ENCODE measurements at regions not wholly inside any gene's neighbourhood (a gene's known extent, or its start where the extent isn't known, plus 50 kb on each side); places are given as distances from the start of the nearest gene placed in this dataset.
"Not testable (repeated sequence)": the region's sequence is repeated elsewhere in the genome, so short reads cannot be mapped to it uniquely, and the experiment has no call there.

GRCh38 chr2:40700231-40700954 lies 248.5 kb upstream of the SLC8A1 start:
- TF ChIP-seq, protein P1, sequence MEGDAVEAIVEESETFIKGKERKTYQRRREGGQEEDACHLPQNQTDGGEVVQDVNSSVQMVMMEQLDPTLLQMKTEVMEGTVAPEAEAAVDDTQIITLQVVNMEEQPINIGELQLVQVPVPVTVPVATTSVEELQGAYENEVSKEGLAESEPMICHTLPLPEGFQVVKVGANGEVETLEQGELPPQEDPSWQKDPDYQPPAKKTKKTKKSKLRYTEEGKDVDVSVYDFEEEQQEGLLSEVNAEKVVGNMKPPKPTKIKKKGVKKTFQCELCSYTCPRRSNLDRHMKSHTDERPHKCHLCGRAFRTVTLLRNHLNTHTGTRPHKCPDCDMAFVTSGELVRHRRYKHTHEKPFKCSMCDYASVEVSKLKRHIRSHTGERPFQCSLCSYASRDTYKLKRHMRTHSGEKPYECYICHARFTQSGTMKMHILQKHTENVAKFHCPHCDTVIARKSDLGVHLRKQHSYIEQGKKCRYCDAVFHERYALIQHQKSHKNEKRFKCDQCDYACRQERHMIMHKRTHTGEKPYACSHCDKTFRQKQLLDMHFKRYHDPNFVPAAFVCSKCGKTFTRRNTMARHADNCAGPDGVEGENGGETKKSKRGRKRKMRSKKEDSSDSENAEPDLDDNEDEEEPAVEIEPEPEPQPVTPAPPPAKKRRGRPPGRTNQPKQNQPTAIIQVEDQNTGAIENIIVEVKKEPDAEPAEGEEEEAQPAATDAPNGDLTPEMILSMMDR (conservative IDR thresholded peaks at IDR 0.05; ENCODE audit: control insufficient read depth, insufficient read depth, low read depth, low read length), result no peak
- DNase-seq (ENCODE audit: low read depth), result no peak
- H3K4me3 ChIP-seq (ENCODE audit: control insufficient read depth, low read depth, low read length), result no peak overlapping the region

DNA sequence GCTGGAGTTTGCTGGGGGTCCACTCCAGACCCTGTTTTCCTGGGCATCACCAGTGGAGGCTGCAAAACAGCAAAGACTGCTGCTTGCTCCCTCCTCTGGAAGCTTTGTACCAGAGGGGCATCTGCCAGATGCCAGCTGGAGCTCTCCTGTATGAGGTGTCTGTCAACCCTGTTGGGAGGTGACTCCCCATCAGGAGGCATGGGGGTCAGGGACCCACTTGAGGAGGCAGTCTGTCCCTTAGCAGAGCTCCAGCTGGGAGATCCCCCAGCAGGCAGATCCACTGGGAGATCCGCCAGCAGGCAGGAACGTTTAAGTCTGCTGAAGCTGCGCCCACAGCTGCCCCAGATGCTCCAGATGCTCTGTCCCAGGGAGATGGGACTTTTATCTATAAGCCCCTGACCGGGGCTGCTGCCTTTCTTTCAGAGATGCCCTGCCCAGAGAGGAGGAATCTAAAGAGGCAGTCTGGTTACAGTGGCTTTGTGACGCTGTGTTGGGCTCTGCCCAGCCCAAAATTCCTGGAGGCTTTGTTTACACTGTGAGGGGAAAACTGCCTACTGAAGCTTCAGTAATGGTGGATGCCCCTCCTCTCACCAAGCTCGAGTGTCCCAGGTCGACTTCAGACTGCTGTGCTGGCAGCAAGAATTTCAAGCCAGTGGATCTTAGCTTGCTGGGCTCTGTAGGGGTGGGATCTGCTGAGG lies 260.5 kb upstream of the SLC8A1 start:
- DNase-seq (ENCODE audit: low read depth), result not testable (repeated sequence)

GRCh38 chr2:40716879-40717278 lies 265.0 kb upstream of the SLC8A1 start:
- TF ChIP-seq, protein P1 (conservative IDR thresholded peaks at IDR 0.05; ENCODE audit: control insufficient read depth, insufficient read depth, low read depth, low read length), result no peak
- peak; percentile 91 for DNase-seq (ENCODE audit: low read depth)
- no peak overlapping the region for H3K4me3 ChIP-seq (ENCODE audit: control insufficient read depth, low read depth, low read length)

More for the DNA sequence above, 260.5 kb upstream of the SLC8A1 start:
- H3K4me3 ChIP-seq (ENCODE audit: control insufficient read depth, low read depth, low read length), result not testable (repeated sequence)

DNA sequence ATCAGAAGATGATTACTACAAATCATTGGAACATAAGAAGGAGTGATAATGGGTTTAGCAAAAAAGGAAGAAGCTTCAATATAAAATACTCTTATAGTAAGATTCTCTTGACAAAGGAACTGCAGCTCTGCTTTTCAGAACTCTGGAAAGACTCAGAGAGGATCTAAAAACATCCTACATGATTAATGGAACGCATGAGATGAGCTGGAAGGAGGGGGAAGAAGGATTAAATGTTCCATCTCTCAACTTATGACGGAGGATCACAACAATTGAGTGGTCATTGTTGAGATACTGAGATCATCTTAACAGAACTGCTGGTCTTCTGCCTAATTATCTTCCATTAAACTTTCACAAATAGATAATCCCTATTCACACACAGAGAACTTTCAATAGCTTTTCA lies 267.5 kb upstream of the SLC8A1 start:
- peak; percentile 11 for DNase-seq (ENCODE audit: low read depth)
- H3K4me3 ChIP-seq (ENCODE audit: control insufficient read depth, low read depth, low read length), result no peak overlapping the region
- TF ChIP-seq, protein P1 (conservative IDR thresholded peaks at IDR 0.05; ENCODE audit: control insufficient read depth, insufficient read depth, low read depth, low read length), result no peak

GRCh38 chr2:40721595-40721994 lies 269.7 kb upstream of the SLC8A1 start:
- TF ChIP-seq, protein P1 (conservative IDR thresholded peaks at IDR 0.05; ENCODE audit: control insufficient read depth, insufficient read depth, low read depth, low read length), result no peak
- DNase-seq (ENCODE audit: low read depth), result peak; percentile 38
- H3K4me3 ChIP-seq (ENCODE audit: control insufficient read depth, low read depth, low read length), result no peak overlapping the region

DNA sequence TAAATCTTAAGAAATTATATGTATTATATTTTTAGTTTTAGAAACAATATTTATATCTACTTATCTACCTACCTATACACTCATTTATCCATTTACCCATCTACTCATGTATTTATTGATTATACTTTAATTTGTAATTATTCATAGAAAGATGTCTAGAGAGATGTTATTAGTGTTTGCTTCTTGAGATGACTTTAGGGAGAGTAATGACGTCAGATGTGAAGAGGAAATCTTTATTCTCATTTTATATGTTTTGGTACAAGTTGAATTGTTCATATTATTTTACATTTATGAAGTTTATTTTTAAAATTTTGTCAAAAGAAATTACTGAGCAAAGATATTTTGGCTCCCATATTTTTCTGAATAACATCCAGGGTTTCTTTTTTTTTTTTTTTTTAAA lies 271.3 kb upstream of the SLC8A1 start:
- H3K4me3 ChIP-seq (ENCODE audit: control insufficient read depth, low read depth, low read length), result no peak overlapping the region
- DNase-seq (ENCODE audit: low read depth), result no peak

DNA sequence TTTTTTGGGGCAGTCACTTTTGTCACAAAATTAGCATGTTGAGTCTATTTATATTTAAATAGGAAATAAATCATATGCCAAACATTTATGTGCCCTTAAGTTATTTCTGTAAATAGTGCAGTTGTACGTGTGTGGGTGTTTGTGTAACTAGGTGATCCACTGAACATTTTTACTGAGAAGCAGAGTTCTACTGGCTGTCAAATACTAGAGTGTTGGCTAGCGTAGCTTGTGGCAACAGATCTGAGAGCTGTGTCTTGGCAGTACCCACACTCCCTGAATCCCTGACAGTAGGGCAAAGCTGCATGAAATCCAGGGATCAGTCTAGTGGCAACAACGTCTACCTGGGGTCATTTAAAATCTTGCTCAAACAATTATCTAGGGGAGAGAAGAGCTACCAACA lies 273.1 kb upstream of the SLC8A1 start:
- no peak for DNase-seq (ENCODE audit: low read depth)
- TF ChIP-seq, protein P1 (conservative IDR thresholded peaks at IDR 0.05; ENCODE audit: control insufficient read depth, insufficient read depth, low read depth, low read length), result no peak
- H3K4me3 ChIP-seq (ENCODE audit: control insufficient read depth, low read depth, low read length), result no peak overlapping the region

More for the DNA sequence above, 271.3 kb upstream of the SLC8A1 start:
- TF ChIP-seq, protein P1 (conservative IDR thresholded peaks at IDR 0.05; ENCODE audit: control insufficient read depth, insufficient read depth, low read depth, low read length), result no peak

All from fibroblast of mammary gland (primary cell).